Pulmonary artery endothelial cell (primary cell): ENCODE measurements at regions not wholly inside any gene's neighbourhood (a gene's known extent, or its start where the extent isn't known, plus 50 kb on each side); places are given as distances from the start of the nearest gene placed in this dataset.
"Not testable (repeated sequence)": the region's sequence is repeated elsewhere in the genome, so short reads cannot be mapped to it uniquely, and the experiment has no call there.

Experiments
- DNase-seq: peaks from one replicate; pipeline ENCODE4 v3.0.0-alpha.2; 2011; ENCODE audit warnings: low read depth, low spot score

- no peak for DNase-seq
These were observed 818.5 kb downstream of the XPNPEP1 start for GRCh38 chr10:109104806-109105205.

GRCh38 chr10:109103278-109103677 lies 820.0 kb downstream of the XPNPEP1 start:
- no peak for DNase-seq

- no peak for DNase-seq
These were observed 833.5 kb downstream of the XPNPEP1 start for GRCh38 chr10:109089779-109090178.

GRCh38 chr10:109071539-109071938 lies 851.8 kb downstream of the XPNPEP1 start:
- no peak for DNase-seq

GRCh38 chr10:109070492-109070891 lies 852.8 kb downstream of the XPNPEP1 start:
- no peak for DNase-seq

- DNase-seq = no peak
These were observed 856.3 kb downstream of the XPNPEP1 start for GRCh38 chr10:109067031-109067430.

- DNase-seq = no peak
These were observed 857.5 kb downstream of the XPNPEP1 start for GRCh38 chr10:109065821-109066220.

- DNase-seq = no peak
These were observed 860.9 kb downstream of the XPNPEP1 start for GRCh38 chr10:109062371-109062770.

- no peak for DNase-seq
These were observed 868.1 kb downstream of the XPNPEP1 start for GRCh38 chr10:109055243-109055642.

GRCh38 chr10:109047856-109048255 lies 875.5 kb downstream of the XPNPEP1 start:
- no peak for DNase-seq

GRCh38 chr10:109046427-109046826 lies 876.9 kb downstream of the XPNPEP1 start:
- DNase-seq = not testable (repeated sequence)

- no peak for DNase-seq
These were observed 882.7 kb downstream of the XPNPEP1 start for GRCh38 chr10:109040622-109041021.

- no peak for DNase-seq
These were observed 885.3 kb downstream of the XPNPEP1 start for GRCh38 chr10:109037978-109038377.

GRCh38 chr10:109030581-109031210 lies 892.6 kb downstream of the XPNPEP1 start:
- DNase-seq = no peak

- no peak for DNase-seq
These were observed 893.4 kb downstream of the XPNPEP1 start for GRCh38 chr10:109029870-109030269.

GRCh38 chr10:109027534-109028185 lies 895.7 kb downstream of the XPNPEP1 start:
- no peak for DNase-seq

GRCh38 chr10:109025172-109025571 lies 898.1 kb downstream of the XPNPEP1 start:
- no peak for DNase-seq

- no peak for DNase-seq
These were observed 900.8 kb downstream of the XPNPEP1 start for GRCh38 chr10:109022417-109023049.

- DNase-seq = no peak
These were observed 904.3 kb downstream of the XPNPEP1 start for GRCh38 chr10:109019001-109019424.

GRCh38 chr10:109007514-109007913 lies 915.8 kb downstream of the XPNPEP1 start:
- no peak for DNase-seq

GRCh38 chr10:108990441-108990840 lies 932.9 kb downstream of the XPNPEP1 start:
- DNase-seq = no peak

GRCh38 chr10:108989976-108990375 lies 933.3 kb downstream of the XPNPEP1 start:
- no peak for DNase-seq

GRCh38 chr10:108982159-108982558 lies 941.2 kb downstream of the XPNPEP1 start:
- DNase-seq = no peak
